SK-N-SH (cell line): ENCODE measurements at regions not wholly inside any gene's neighbourhood (a gene's known extent, or its start where the extent isn't known, plus 50 kb on each side); places are given as distances from the start of the nearest gene placed in this dataset.

ENCODE experiments used
- CTCF ChIA-PET: fragments of 300-600, 350-600 bp; formaldehyde crosslinking; extraction: SDS; loops from one replicate; lab custom pipeline; 2021; lab: Yijun Ruan, JAX
- POLR2A ChIA-PET: fragments of 350-600 bp; sonication (Branson Sonifier 250); formaldehyde crosslinking; extraction: SDS; loops from one replicate; lab custom pipeline; 2020; ENCODE audit warnings: antibody characterized with exemption, inconsistent platforms; lab: Yijun Ruan, JAX
- DNase-seq: peaks from one replicate; pipeline ENCODE4 v3.0.0; 2012
- H2AFZ ChIP-seq: fragments of 200-600 bp; sonication (generic); 2 replicates; pipeline ENCODE4 v1.8.1; 2016; ENCODE audit warnings: antibody characterized with exemption, mild to moderate bottlenecking, low read depth
- H3F3A ChIP-seq: fragments of 200-600 bp; sonication (generic); replicated peaks from 2 replicates; pipeline ENCODE3; 2016; ENCODE audit warnings: antibody characterized with exemption, mild to moderate bottlenecking; ENCODE audit not compliant: insufficient read depth
- H3K27ac ChIP-seq, 2 experiments: fragments of 200-500 bp in 1 of 2; fragments of 200-600 bp in 1 of 2; sonication (Bioruptor generic) in 1 of 2; sonication (generic), shearing (Covaris generic) in 1 of 2; 2 replicates each; pipeline versions ENCODE4 v1.5.1 to v1.6.1; 2014 to 2016; ENCODE audit warnings: low read depth in 2 of 2, inconsistent platforms in 1 of 2, low read length in 1 of 2, mild to moderate bottlenecking in 1 of 2, mixed read lengths in 1 of 2
- H3K27me3 ChIP-seq: fragments of 200-600 bp; sonication (generic), shearing (Covaris generic); 2 replicates; pipeline ENCODE4 v1.6.1; 2016; ENCODE audit warnings: mixed run types; ENCODE audit not compliant: insufficient read depth
- H3K36me3 ChIP-seq, 2 experiments: fragments of 200-500 bp in 1 of 2; fragments of 200-600 bp in 1 of 2; sonication (Bioruptor generic) in 1 of 2; sonication (generic) in 1 of 2; replicated peaks in 1 of 2; 2 replicates each; pipeline versions ENCODE3 to v1.5.1; 2014 to 2016; ENCODE audit warnings: low read length in 1 of 2, mild to moderate bottlenecking in 1 of 2; ENCODE audit not compliant: insufficient read depth in 2 of 2, control insufficient read depth in 1 of 2
- H3K4me1 ChIP-seq, 2 experiments: fragments of 200-500 bp in 1 of 2; fragments of 200-600 bp in 1 of 2; sonication (Bioruptor generic) in 1 of 2; sonication (generic), shearing (Covaris generic) in 1 of 2; 2 replicates each; pipeline versions ENCODE4 v1.5.1 to v1.6.1; 2014 to 2016; ENCODE audit warnings: low read depth in 1 of 2, low read length in 1 of 2, mixed run types in 1 of 2; ENCODE audit not compliant: insufficient read depth in 2 of 2, control insufficient read depth in 1 of 2
- H3K4me2 ChIP-seq: fragments of 200-600 bp; sonication (generic), shearing (Covaris generic); 2 replicates; pipeline ENCODE4 v1.6.1; 2017; ENCODE audit warnings: mixed run types
- H3K4me3 ChIP-seq, 2 experiments: fragments of 200-500 bp in 1 of 2; fragments of 200-600 bp in 1 of 2; sonication (Bioruptor generic) in 1 of 2; sonication (generic), shearing (Covaris generic) in 1 of 2; 2 replicates each; pipeline versions ENCODE4 v1.5.1 to v1.8.1; 2014 to 2016; ENCODE audit warnings: low read depth in 2 of 2, inconsistent platforms in 1 of 2, low read length in 1 of 2, mild to moderate bottlenecking in 1 of 2, mixed read lengths in 1 of 2, moderate library complexity in 1 of 2
- H3K79me2 ChIP-seq: fragments of 200-600 bp; sonication (generic); 2 replicates; pipeline ENCODE4 v1.8.1; 2017; ENCODE audit warnings: mild to moderate bottlenecking; ENCODE audit not compliant: insufficient read depth
- H3K9ac ChIP-seq: fragments of 200-600 bp; sonication (generic); 2 replicates; pipeline ENCODE4 v1.6.1; 2017; ENCODE audit warnings: mixed run types
- H3K9me2 ChIP-seq: fragments of 200-600 bp; sonication (generic); 2 replicates; pipeline ENCODE4 v1.6.1; 2017; ENCODE audit warnings: mixed run types
- H3K9me3 ChIP-seq: fragments of 200-600 bp; sonication (generic); 2 replicates; pipeline ENCODE4 v1.6.1; 2017; ENCODE audit warnings: mixed run types, mild to moderate bottlenecking, moderate library complexity
- H4K20me1 ChIP-seq: fragments of 200-600 bp; sonication (generic); 2 replicates; pipeline ENCODE4 v1.6.1; 2017; ENCODE audit warnings: mild to moderate bottlenecking, mixed run types; ENCODE audit not compliant: insufficient read depth
- CHD2 ChIP-seq: fragments of 150-350 bp; IDR thresholded peaks from 2 replicates; pipeline ENCODE4 v1.6.1; 2018; ENCODE audit warnings: low read length; ENCODE audit not compliant: partially characterized antibody
- CTCF ChIP-seq: fragments of 200-600 bp; sonication (generic); IDR thresholded peaks from 2 replicates; pipeline ENCODE4 v1.6.1; 2017; ENCODE audit warnings: antibody characterized with exemption, mild to moderate bottlenecking, moderate library complexity
- FOXM1 ChIP-seq: IDR thresholded peaks from 2 replicates; pipeline ENCODE4 v1.4.0; 2012; ENCODE audit warnings: low read depth, mild to moderate bottlenecking
- JUND ChIP-seq: IDR thresholded peaks from 2 replicates; pipeline ENCODE4 v1.4.0; 2012
- MAX ChIP-seq: IDR thresholded peaks from 2 replicates; pipeline ENCODE4 v1.4.0; 2012; ENCODE audit warnings: low read depth
- MEF2A ChIP-seq: IDR thresholded peaks from 2 replicates; pipeline ENCODE4 v1.4.0; 2012; ENCODE audit warnings: low read depth, borderline replicate concordance
- NRF1 ChIP-seq: IDR thresholded peaks from 2 replicates; pipeline ENCODE4 v1.6.1; 2012; ENCODE audit warnings: low read depth, mild to moderate bottlenecking, low read length
- PBX3 ChIP-seq: IDR thresholded peaks from 2 replicates; pipeline ENCODE4; 2012
- POLR2AphosphoS5 ChIP-seq: IDR thresholded peaks from 2 replicates; pipeline ENCODE4 v1.6.1; 2012; ENCODE audit warnings: low read depth, low read length
- RCOR1 ChIP-seq: fragments of 150-350 bp; IDR thresholded peaks from 2 replicates; pipeline ENCODE4 v1.6.1; 2017; ENCODE audit warnings: antibody characterized with exemption, low read length
- REST ChIP-seq: IDR thresholded peaks from 2 replicates; pipeline ENCODE4 v1.6.1; 2012; ENCODE audit warnings: mild to moderate bottlenecking, low read depth, low read length, moderate library complexity
- RFX5 ChIP-seq: IDR thresholded peaks from 2 replicates; pipeline ENCODE4 v1.6.1; 2012; ENCODE audit warnings: mild to moderate bottlenecking, improper control_type of control experiment, low read length
- TAF1 ChIP-seq: IDR thresholded peaks from 2 replicates; pipeline ENCODE4 v1.6.1; 2012; ENCODE audit warnings: low read depth, mild to moderate bottlenecking, low read length, moderate library complexity, borderline replicate concordance
- USF1 ChIP-seq: IDR thresholded peaks from 2 replicates; pipeline ENCODE4 v1.4.0; 2012; ENCODE audit warnings: low read depth, borderline replicate concordance
- USF2 ChIP-seq: fragments of 150-350 bp; IDR thresholded peaks from 2 replicates; pipeline ENCODE4 v1.6.1; 2017; ENCODE audit warnings: antibody characterized with exemption, low read length, low read depth, borderline replicate concordance
- ZBTB33 ChIP-seq: IDR thresholded peaks from 2 replicates; pipeline ENCODE4 v1.4.0; 2012; ENCODE audit warnings: low read depth, borderline replicate concordance
- WGBS: methylation state at CpG from one replicate; pipeline ENCODE4 v1.1.6; 2017; ENCODE audit warnings: low lambda C conversion rate; 5-methylcytosine and 5-hydroxymethylcytosine counted together
- TF ChIP-seq, protein P1 (sequence below): fragments of 150-350 bp; IDR thresholded peaks from 2 replicates; pipeline ENCODE4 v1.6.1; 2016; ENCODE audit warnings: mild to moderate bottlenecking, low read depth, low read length

GRCh38 chr1:64361974-64362373 is 108.0 kb upstream of the CACHD1 start:
- Histone ChIP-seq H3K9ac (no peak overlapping the region), H2AFZ (no peak overlapping the region), H3K27ac (no peak overlapping the region), H3K79me2 (no peaks in the 10 kb centered on the region), H3F3A (no peaks in the 10 kb centered on the region), H3K27me3 (no peaks in the 10 kb centered on the region; the same call in 1 of the 2 replicates), H3K4me3 (no peak overlapping the region), H3K4me2 (no peak overlapping the region), H3K36me3 (no peaks in the 10 kb centered on the region), H4K20me1 (no peaks in the 10 kb centered on the region), H3K9me3 (no peaks in the 10 kb centered on the region), H3K9me2 (no peaks in the 10 kb centered on the region), H3K4me1 (no peaks in the 10 kb centered on the region; a peak in 1 of 4 replicates)
- TF ChIP-seq USF1: no peak
- no peak for TF ChIP-seq REST
- TF ChIP-seq PBX3: no peak
- no peak for TF ChIP-seq RFX5
- TF ChIP-seq, protein P1, sequence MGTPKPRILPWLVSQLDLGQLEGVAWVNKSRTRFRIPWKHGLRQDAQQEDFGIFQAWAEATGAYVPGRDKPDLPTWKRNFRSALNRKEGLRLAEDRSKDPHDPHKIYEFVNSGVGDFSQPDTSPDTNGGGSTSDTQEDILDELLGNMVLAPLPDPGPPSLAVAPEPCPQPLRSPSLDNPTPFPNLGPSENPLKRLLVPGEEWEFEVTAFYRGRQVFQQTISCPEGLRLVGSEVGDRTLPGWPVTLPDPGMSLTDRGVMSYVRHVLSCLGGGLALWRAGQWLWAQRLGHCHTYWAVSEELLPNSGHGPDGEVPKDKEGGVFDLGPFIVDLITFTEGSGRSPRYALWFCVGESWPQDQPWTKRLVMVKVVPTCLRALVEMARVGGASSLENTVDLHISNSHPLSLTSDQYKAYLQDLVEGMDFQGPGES: no peak
- no peak for TF ChIP-seq POLR2AphosphoS5
- no peak for TF ChIP-seq JUND
- TF ChIP-seq TAF1: no peak
- TF ChIP-seq MEF2A: no peak
- TF ChIP-seq CHD2: no peak
- no peak for TF ChIP-seq CTCF
- no peak for TF ChIP-seq ZBTB33
- TF ChIP-seq USF2: no peak
- no peak for TF ChIP-seq RCOR1
- no peak for TF ChIP-seq NRF1
- no peak for TF ChIP-seq MAX
- no peak for TF ChIP-seq FOXM1
- POLR2A ChIA-PET: no interaction called here
- WGBS: 83% methylated on average over 3 of the region's 3 CpGs
- CTCF ChIA-PET: no interaction called here
- DNase-seq: no peak
